Pancreas (tissue), 10 donors: ENCODE measurements at regions not wholly inside any gene's neighbourhood (a gene's known extent, or its start where the extent isn't known, plus 50 kb on each side); places are given as distances from the start of the nearest gene placed in this dataset.

Experiments used
- ATAC-seq, 4 donors: fragments of 200-7000 bp; cut with Tn5 transposase; one replicate each; pipeline versions ENCODE4 v1.8.0 to v1.9.1; 2020; ENCODE audit warnings: mild to moderate bottlenecking in 4 of 4, moderate library complexity in 4 of 4
- DNase-seq, 6 donors: peaks; one replicate each; pipeline ENCODE4 v3.0.0-alpha.2; 2020
- FAIRE-seq: peaks from 2 replicates; lab custom pipeline; 2012; peaks lifted over from hg19 to GRCh38; lab: Jason Lieb, UNC
- H3K27ac ChIP-seq, 4 donors: fragments of 200-600 bp; sonication (generic); 1 replicate in 3 of 4; 2 replicates in 1 of 4; pipeline versions ENCODE4 v1.5.0 to v1.8.0; 2020
- H3K27me3 ChIP-seq, 4 donors: fragments of 200-600 bp; one replicate each; pipeline ENCODE4 v1.8.0; 2021
- H3K36me3 ChIP-seq, 3 donors: fragments of 200-600 bp; sonication (generic) in 1 of 3; one replicate each; pipeline versions ENCODE4 v1.5.0 to v1.8.0; 2020 to 2021
- H3K4me1 ChIP-seq, 3 donors: fragments of 200-600 bp; one replicate each; pipeline ENCODE4 v1.8.0; 2021
- H3K4me3 ChIP-seq, 4 donors: fragments of 200-600 bp; sonication (generic) in 2 of 4; one replicate each; pipeline versions ENCODE4 v1.5.0 to v1.8.0; 2020 to 2021
- H3K9me3 ChIP-seq, 4 donors: fragments of 200-600 bp; one replicate each; pipeline ENCODE4 v1.8.0; 2021
- CTCF ChIP-seq, 4 donors: fragments of 200-600 bp; sonication (generic) in 3 of 4; IDR thresholded peaks; one replicate each; pipeline versions ENCODE4 v1.5.0 to v1.8.0; 2021; ENCODE audit warnings: antibody characterized with exemption in 4 of 4
- WGBS, 2 donors: extraction: QIAGEN DNeasy Blood & Tissue Kit; methylation state at CpG; one replicate each; pipeline ENCODE4 v1.1.7; 2013; 5-methylcytosine and 5-hydroxymethylcytosine counted together
- intact Hi-C, 3 donors: fragments of 100-400 bp; cut with DNase I; formaldehyde crosslinking; loops; one replicate each; pipeline versions ENCODE4 v1.11.1 to v1.14.2; 2022
- donor health status: healthy with polysubstance abuse.
- donor health status: DM: no; HTN: no; CAD: no; lungs with moderate emphysema.
- donor health status: DM: no; HTN: no; CAD: no.
- donor health status: control.
- donor health status: control.
- donor health status: Bipolar disorder and iron deficiency.
- donor health status: DM: yes; HTN: yes; CAD: no.
- donor health status: DM: no; HTN: no; CAD: no.
- donor health status: DM: no; HTN: no; CAD: no.
- donor health status: DM: yes; HTN: yes; CAD: no.

GRCh38 chr12:89846473-89847055 is 137.9 kb upstream of the ATP2B1 start:
- no peak for FAIRE-seq

GRCh38 chr12:89845767-89846166 is 137.1 kb upstream of the ATP2B1 start:
- no peak for ATAC-seq
- Histone ChIP-seq H3K4me3 (no peak overlapping the region), H3K36me3 (no peaks in the 10 kb centered on the region), H3K4me1 (no peaks in the 10 kb centered on the region), H3K9me3 (no peaks in the 10 kb centered on the region), H3K27ac (no peak overlapping the region), H3K27me3 (no peaks in the 10 kb centered on the region)
- WGBS, 2 donors, result 67 to 74% methylated on average over 1 of the region's 1 CpG
- intact Hi-C loops, result no loop called here
- peak; percentile 47 for FAIRE-seq
- no peak for DNase-seq
- TF ChIP-seq CTCF (IDR thresholded peaks at IDR 0.05), result no peak

More at GRCh38 chr12:89846473-89847055, 137.9 kb upstream of the ATP2B1 start:
- DNase-seq (no peak), ATAC-seq (peak in 1 of 4 donors; percentile 19)
- H3K36me3 ChIP-seq, result no peaks in the 10 kb centered on the region
- WGBS, 2 donors, result 78 to 81% methylated on average over 2 of the region's 2 CpGs
- intact Hi-C loops, result no loop called here
- H3K9me3 ChIP-seq, result no peaks in the 10 kb centered on the region
- no peak overlapping the region for H3K27ac ChIP-seq
- no peaks in the 10 kb centered on the region for H3K4me1 ChIP-seq
- no peak for TF ChIP-seq CTCF (IDR thresholded peaks at IDR 0.05)
- H3K27me3 ChIP-seq, result no peaks in the 10 kb centered on the region
- H3K4me3 ChIP-seq, result no peak overlapping the region

- Histone ChIP-seq H3K4me1 (no peaks in the 10 kb centered on the region), H3K9me3 (no peaks in the 10 kb centered on the region), H3K27me3 (no peaks in the 10 kb centered on the region), H3K36me3 (no peaks in the 10 kb centered on the region), H3K4me3 (no peak overlapping the region), H3K27ac (no peak overlapping the region)
- DNase-seq, result no peak
- ATAC-seq, result no peak
- 72 to 79% methylated on average over 3 of the region's 3 CpGs for WGBS, 2 donors
- intact Hi-C loops, result no loop called here
- no peak for FAIRE-seq
- TF ChIP-seq CTCF (IDR thresholded peaks at IDR 0.05), result no peak
These were observed 136.7 kb upstream of the ATP2B1 start for GRCh38 chr12:89845366-89845765.

GRCh38 chr12:89844539-89844938 is 135.9 kb upstream of the ATP2B1 start:
- H3K9me3 ChIP-seq, result no peaks in the 10 kb centered on the region
- 57 to 76% methylated on average over 1 of the region's 1 CpG for WGBS, 2 donors
- no peak for TF ChIP-seq CTCF (IDR thresholded peaks at IDR 0.05)
- intact Hi-C loops, result no loop called here
- ATAC-seq, result no peak
- H3K27ac ChIP-seq, result no peak overlapping the region
- H3K27me3 ChIP-seq, result no peaks in the 10 kb centered on the region
- no peak for FAIRE-seq
- H3K4me1 ChIP-seq, result no peaks in the 10 kb centered on the region
- no peaks in the 10 kb centered on the region for H3K36me3 ChIP-seq
- DNase-seq, result no peak
- no peak overlapping the region for H3K4me3 ChIP-seq

GRCh38 chr12:89840162-89840922 is 131.7 kb upstream of the ATP2B1 start:
- Histone ChIP-seq H3K27ac (no peak overlapping the region), H3K4me1 (no peaks in the 10 kb centered on the region), H3K27me3 (no peaks in the 10 kb centered on the region), H3K4me3 (no peak overlapping the region), H3K9me3 (no peaks in the 10 kb centered on the region), H3K36me3 (no peaks in the 10 kb centered on the region)
- FAIRE-seq (no peak), ATAC-seq (no peak), DNase-seq (no peak)
- 55 to 68% methylated on average over 4 of the region's 4 CpGs for WGBS, 2 donors
- TF ChIP-seq CTCF (IDR thresholded peaks at IDR 0.05), result no peak
- intact Hi-C loops, result no loop called here
